Gastroesophageal sphincter (tissue), 3 donors: ENCODE measurements at regions not wholly inside any gene's neighbourhood (a gene's known extent, or its start where the extent isn't known, plus 50 kb on each side); places are given as distances from the start of the nearest gene placed in this dataset.

Experiments used
- POLR2A ChIP-seq, 2 donors: fragments of 450-650 bp; IDR thresholded peaks; one replicate each; pipeline ENCODE4 v1.6.1; 2017; ENCODE audit warnings: antibody characterized with exemption in 2 of 2, mild to moderate bottlenecking in 2 of 2, moderate library complexity in 1 of 2
- TF ChIP-seq, protein P1 (sequence below), 4 experiments: fragments of 200-600 bp in 2 of 4; fragments of 450-650 bp in 2 of 4; sonication (generic) in 1 of 4; IDR thresholded peaks; one replicate each; pipeline ENCODE4 v1.5.1; 2017 to 2019; ENCODE audit warnings: antibody characterized with exemption in 4 of 4, mild to moderate bottlenecking in 2 of 4, moderate library complexity in 2 of 4

DNA sequence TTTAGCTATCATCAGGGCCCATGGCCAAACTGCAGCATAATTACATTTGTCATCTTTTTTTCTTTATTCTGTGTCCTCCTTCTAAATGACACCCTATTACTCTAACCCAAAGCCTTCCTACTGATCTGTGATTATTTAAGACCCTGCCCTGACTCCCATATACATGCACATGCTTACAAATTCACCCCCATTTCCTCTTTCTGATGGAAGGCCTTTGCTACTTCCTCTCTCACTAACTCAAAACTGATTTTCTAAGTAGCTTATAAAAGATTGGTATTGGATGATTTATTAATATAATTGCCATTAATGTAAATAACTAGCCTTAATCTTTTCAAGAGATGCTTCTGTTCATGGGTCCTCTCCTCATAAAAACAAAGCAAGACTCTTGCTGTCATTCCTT is 179.2 kb downstream of the EDEM1 start:
- TF ChIP-seq, protein P1, sequence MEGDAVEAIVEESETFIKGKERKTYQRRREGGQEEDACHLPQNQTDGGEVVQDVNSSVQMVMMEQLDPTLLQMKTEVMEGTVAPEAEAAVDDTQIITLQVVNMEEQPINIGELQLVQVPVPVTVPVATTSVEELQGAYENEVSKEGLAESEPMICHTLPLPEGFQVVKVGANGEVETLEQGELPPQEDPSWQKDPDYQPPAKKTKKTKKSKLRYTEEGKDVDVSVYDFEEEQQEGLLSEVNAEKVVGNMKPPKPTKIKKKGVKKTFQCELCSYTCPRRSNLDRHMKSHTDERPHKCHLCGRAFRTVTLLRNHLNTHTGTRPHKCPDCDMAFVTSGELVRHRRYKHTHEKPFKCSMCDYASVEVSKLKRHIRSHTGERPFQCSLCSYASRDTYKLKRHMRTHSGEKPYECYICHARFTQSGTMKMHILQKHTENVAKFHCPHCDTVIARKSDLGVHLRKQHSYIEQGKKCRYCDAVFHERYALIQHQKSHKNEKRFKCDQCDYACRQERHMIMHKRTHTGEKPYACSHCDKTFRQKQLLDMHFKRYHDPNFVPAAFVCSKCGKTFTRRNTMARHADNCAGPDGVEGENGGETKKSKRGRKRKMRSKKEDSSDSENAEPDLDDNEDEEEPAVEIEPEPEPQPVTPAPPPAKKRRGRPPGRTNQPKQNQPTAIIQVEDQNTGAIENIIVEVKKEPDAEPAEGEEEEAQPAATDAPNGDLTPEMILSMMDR (IDR thresholded peaks at IDR 0.05): no peak
- TF ChIP-seq POLR2A (IDR thresholded peaks at IDR 0.05): no peak
